Choroid plexus epithelial cell (primary cell): ENCODE measurements at regions not wholly inside any gene's neighbourhood (a gene's known extent, or its start where the extent isn't known, plus 50 kb on each side); places are given as distances from the start of the nearest gene placed in this dataset.

ENCODE experiments used
- DNase-seq: peaks from one replicate; pipeline ENCODE4 v3.0.0-alpha.2; 2010; ENCODE audit warnings: low read depth
- H3K4me3 ChIP-seq: 2 replicates; pipeline ENCODE4 v1.5.1; 2011; ENCODE audit warnings: low read depth, mild to moderate bottlenecking, control low read depth, low read length, moderate library complexity
- TF ChIP-seq, protein P1 (sequence below): conservative IDR thresholded peaks from 2 replicates; pipeline ENCODE4 v1.5.1; 2011; ENCODE audit warnings: low read depth, mild to moderate bottlenecking, control low read depth, inconsistent platforms, low read length, moderate library complexity

DNA sequence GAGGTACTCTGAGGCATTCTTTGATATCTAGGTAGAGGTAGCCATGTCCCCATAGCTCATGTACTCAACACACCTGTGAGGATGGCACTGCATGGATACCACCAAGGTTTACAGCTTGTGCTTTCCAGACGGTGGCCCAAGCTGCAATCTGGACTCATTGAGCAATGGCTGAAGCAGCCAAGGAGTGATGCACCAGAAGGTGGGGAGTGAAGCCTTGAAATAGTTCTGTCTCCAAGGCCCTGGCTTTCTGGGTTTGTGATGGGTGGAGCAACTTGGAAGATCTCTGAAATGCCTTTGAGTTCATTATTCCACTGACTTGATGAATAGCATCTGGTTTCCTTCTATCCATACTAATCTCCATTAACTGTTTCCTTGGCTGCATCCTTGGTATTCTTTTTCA is 290.0 kb upstream of the NOVA1 start:
- TF ChIP-seq, protein P1, sequence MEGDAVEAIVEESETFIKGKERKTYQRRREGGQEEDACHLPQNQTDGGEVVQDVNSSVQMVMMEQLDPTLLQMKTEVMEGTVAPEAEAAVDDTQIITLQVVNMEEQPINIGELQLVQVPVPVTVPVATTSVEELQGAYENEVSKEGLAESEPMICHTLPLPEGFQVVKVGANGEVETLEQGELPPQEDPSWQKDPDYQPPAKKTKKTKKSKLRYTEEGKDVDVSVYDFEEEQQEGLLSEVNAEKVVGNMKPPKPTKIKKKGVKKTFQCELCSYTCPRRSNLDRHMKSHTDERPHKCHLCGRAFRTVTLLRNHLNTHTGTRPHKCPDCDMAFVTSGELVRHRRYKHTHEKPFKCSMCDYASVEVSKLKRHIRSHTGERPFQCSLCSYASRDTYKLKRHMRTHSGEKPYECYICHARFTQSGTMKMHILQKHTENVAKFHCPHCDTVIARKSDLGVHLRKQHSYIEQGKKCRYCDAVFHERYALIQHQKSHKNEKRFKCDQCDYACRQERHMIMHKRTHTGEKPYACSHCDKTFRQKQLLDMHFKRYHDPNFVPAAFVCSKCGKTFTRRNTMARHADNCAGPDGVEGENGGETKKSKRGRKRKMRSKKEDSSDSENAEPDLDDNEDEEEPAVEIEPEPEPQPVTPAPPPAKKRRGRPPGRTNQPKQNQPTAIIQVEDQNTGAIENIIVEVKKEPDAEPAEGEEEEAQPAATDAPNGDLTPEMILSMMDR: no peak
- no peak for DNase-seq

DNA sequence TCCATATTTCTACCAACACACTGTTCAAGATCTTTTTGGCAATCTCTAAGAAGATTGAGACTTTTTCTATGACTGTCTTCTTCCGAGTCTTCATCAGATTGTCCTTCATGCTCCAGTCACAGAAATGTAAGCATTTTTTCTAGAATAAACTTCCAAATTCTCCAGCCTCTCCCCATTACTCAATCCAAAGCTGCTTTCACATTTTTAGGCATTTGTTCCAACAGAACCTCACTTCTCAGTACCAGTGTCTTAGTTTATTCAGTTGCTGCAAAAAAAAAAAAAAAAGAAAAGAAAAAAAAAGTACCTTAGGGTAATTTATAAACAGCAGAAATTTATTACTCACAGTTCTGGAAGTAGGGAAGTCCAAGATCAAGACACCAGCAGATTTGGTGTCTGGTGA is 290.8 kb upstream of the NOVA1 start:
- DNase-seq: no peak
- H3K4me3 ChIP-seq: no peak overlapping the region
- TF ChIP-seq, protein P1: no peak

More for the DNA sequence above, 290.0 kb upstream of the NOVA1 start:
- H3K4me3 ChIP-seq: no peak overlapping the region

DNA sequence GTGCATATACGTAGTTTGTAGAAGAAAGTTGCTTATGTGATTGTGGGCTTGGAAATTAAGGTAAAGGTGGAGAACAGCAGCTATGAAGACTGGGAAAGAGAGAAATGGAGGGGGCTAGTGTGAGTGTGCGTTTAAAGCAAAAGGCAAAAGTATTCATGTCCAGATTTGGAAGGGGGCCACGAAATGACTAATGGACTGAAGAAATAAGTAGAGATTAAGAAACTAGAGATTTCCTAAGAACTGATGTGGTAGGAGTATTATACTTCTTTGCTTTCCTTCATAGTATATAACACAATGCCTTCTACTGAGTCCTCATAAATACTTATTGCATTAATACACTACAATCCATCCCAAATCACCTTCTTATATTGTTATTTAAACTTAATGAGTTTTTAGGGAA is 298.6 kb upstream of the NOVA1 start:
- H3K4me3 ChIP-seq: no peak overlapping the region
- TF ChIP-seq, protein P1: no peak
- DNase-seq: peak; percentile 29

DNA sequence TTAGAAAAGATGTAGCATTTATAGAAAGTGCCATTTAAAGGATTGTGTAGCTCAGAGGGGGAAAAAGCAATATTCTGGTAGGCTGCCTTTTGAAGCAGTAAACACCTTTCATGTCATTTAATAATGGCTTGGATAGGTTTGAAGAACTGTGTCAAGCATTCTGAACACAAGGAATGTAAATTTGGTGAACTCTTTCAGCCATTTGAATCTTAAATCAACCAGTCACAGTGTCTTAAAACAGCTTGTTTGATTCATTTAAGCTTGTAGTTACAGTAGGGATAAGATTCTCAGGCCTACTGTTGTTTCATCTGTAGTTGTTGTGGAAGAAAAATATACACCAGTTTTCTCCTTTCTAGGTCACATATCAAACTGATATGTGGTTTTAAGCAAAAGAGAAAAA is 299.4 kb upstream of the NOVA1 start:
- DNase-seq: no peak
- TF ChIP-seq, protein P1: no peak
- H3K4me3 ChIP-seq: no peak overlapping the region

DNA sequence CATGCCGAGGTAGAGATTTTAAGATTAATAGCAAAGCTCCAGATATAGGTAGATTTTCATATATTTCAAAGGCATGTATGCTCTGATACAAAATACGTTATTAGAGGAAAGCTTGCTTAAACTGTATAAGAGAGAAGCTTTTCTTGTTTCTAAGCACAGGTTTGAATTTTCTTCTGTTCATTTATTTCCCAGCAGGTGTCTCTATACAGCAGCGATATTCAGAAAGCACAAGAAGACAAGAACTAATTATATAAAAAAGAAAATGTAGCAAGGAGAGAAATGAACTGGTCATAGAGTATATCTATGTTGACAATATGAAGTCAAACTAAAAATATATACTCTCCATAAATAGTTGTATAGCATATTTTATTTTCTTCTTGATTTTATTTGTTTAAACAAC is 307.4 kb upstream of the NOVA1 start:
- no peak overlapping the region for H3K4me3 ChIP-seq
- no peak for DNase-seq
- TF ChIP-seq, protein P1: no peak

DNA sequence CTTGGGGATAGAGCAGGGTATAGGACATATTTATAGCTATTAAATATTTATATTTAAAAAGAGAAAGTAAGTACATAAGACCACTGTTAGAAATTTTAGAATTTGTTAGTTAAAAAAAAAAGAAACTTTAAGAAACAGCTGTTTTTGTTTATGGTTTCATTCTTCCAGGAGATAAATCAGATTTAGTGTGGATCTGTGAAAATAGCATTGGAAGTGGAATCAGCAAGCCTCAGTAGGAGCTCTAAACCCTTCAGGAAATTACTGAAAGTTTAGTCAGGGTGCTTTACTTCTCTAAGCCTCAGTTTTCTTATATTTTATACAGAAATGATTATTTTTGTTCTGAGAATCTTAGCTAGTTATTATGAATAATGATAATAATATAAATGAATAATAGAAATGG is 316.0 kb upstream of the NOVA1 start:
- no peak for DNase-seq
- H3K4me3 ChIP-seq: no peak overlapping the region
- TF ChIP-seq, protein P1: no peak

DNA sequence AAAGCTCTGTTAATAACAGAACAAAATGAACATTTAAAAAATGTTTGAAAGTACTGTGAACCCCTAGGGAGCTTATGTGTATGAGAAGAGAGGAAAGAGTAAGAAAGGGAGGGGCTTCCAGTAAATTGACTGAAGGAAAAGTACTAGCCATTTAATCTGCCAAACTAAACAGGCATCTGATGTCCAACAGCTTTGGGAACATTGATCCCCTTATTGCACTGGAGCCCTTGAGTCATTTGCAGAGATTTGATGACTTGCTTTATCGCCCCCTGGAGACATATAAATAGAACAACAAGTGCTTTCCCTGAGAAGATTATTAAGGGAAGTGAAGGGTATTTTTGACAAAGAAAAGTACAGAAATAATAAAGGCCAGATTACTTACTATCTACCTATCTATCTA is 319.3 kb upstream of the NOVA1 start:
- no peak overlapping the region for H3K4me3 ChIP-seq
- DNase-seq: peak; percentile 71

More for the DNA sequence above, 319.3 kb upstream of the NOVA1 start:
- TF ChIP-seq, protein P1: peak; percentile 53
